Mesothelial cell of epicardium (in vitro differentiated cells): ENCODE measurements at regions not wholly inside any gene's neighbourhood (a gene's known extent, or its start where the extent isn't known, plus 50 kb on each side); places are given as distances from the start of the nearest gene placed in this dataset.

Source experiments
- DNase-seq, 2 experiments: peaks; one replicate each; pipeline ENCODE4 v3.0.0; 2021; ENCODE audit warnings: low spot score in 2 of 2; ENCODE audit not compliant: unreplicated experiment in 2 of 2
- H3K27ac Mint-ChIP-seq: 2 replicates; pipeline ENCODE4 v1.8.0; 2021; ENCODE audit warnings: mixed read lengths
- H3K27me3 Mint-ChIP-seq: 2 replicates; pipeline ENCODE4 v1.8.0; 2021; ENCODE audit warnings: low read depth, mixed read lengths
- H3K36me3 Mint-ChIP-seq: 2 replicates; pipeline ENCODE4 v1.8.0; 2021; ENCODE audit warnings: mixed read lengths
- H3K4me1 Mint-ChIP-seq: 2 replicates; pipeline ENCODE4 v1.8.0; 2021; ENCODE audit warnings: mixed read lengths
- H3K4me3 Mint-ChIP-seq: 2 replicates; pipeline ENCODE4 v1.8.0; 2021; ENCODE audit warnings: mild to moderate bottlenecking, moderate library complexity, mixed read lengths
- H3K9me3 Mint-ChIP-seq: 2 replicates; pipeline ENCODE4 v1.8.0; 2021; ENCODE audit warnings: mixed read lengths
- CTCF ChIP-seq: fragments of 200-600 bp; sonication (generic); IDR thresholded peaks from one replicate; pipeline ENCODE4 v1.5.0; 2021; ENCODE audit warnings: antibody characterized with exemption; ENCODE audit not compliant: unreplicated experiment

GRCh38 chr2:221073326-221074049, 498.6 kb downstream of the EPHA4 start:
- Mint-ChIP-seq H3K36me3 (peaks cover 14% of the 10 kb centered on the region), H3K9me3 (peaks cover 47% of the 10 kb centered on the region), H3K27ac (no peak overlapping the region), H3K4me1 (peaks cover 7% of the 10 kb centered on the region), H3K4me3 (no peak overlapping the region), H3K27me3 (no peaks in the 10 kb centered on the region)
- TF ChIP-seq CTCF, result no peak
- DNase-seq, result no peak

- H3K4me1 Mint-ChIP-seq, result peaks cover 7% of the 10 kb centered on the region
- no peaks in the 10 kb centered on the region for H3K27me3 Mint-ChIP-seq
- no peak overlapping the region for H3K27ac Mint-ChIP-seq
- peaks cover 47% of the 10 kb centered on the region for H3K9me3 Mint-ChIP-seq
- DNase-seq, result no peak
- peaks cover 14% of the 10 kb centered on the region for H3K36me3 Mint-ChIP-seq
- no peak for TF ChIP-seq CTCF
- H3K4me3 Mint-ChIP-seq, result no peak overlapping the region
Observed at GRCh38 chr2:221074238-221074637, 497.9 kb downstream of the EPHA4 start.

- Mint-ChIP-seq H3K9me3 (peaks cover 42% of the 10 kb centered on the region), H3K27ac (peak overlapping the region; percentile 73), H3K4me1 (peaks cover 7% of the 10 kb centered on the region), H3K4me3 (no peak overlapping the region), H3K27me3 (no peaks in the 10 kb centered on the region), H3K36me3 (peaks cover 14% of the 10 kb centered on the region)
- TF ChIP-seq CTCF, result no peak
- no peak for DNase-seq
Observed at GRCh38 chr2:221075203-221075602, 496.9 kb downstream of the EPHA4 start.

- Mint-ChIP-seq H3K27me3 (no peaks in the 10 kb centered on the region), H3K27ac (no peak overlapping the region)
- no peak for TF ChIP-seq CTCF
Observed at GRCh38 chr2:221077251-221077650, 494.9 kb downstream of the EPHA4 start.

GRCh38 chr2:221077799-221078198, 494.3 kb downstream of the EPHA4 start:
- Mint-ChIP-seq H3K27ac (no peak overlapping the region), H3K4me3 (no peak overlapping the region), H3K9me3 (peaks cover 22% of the 10 kb centered on the region), H3K36me3 (peaks cover 2% of the 10 kb centered on the region), H3K4me1 (peaks cover 9% of the 10 kb centered on the region), H3K27me3 (no peaks in the 10 kb centered on the region)
- no peak for TF ChIP-seq CTCF
- DNase-seq, result no peak

More at GRCh38 chr2:221077251-221077650, 494.9 kb downstream of the EPHA4 start:
- DNase-seq, result no peak
- Mint-ChIP-seq H3K9me3 (peaks cover 27% of the 10 kb centered on the region), H3K4me3 (no peak overlapping the region), H3K4me1 (peaks cover 7% of the 10 kb centered on the region), H3K36me3 (peaks cover 3% of the 10 kb centered on the region)
